ENCODE measurements at regions not wholly inside any gene's neighbourhood (a gene's known extent, or its start where the extent isn't known, plus 50 kb on each side); places are given as distances from the start of the nearest gene placed in this dataset.

GRCh38 chr20:11845340-11845739 is 72.4 kb upstream of the BTBD3 start:
- no peak for ATAC-seq
- TF ChIP-seq ZFP30 (CRISPR knock-in tag; IDR thresholded peaks at IDR 0.05) (no peak), ISL1 (CRISPR knock-in tag; IDR thresholded peaks at IDR 0.05) (peak; percentile 44), CREB5 (CRISPR knock-in tag; IDR thresholded peaks at IDR 0.05; ENCODE audit: low read depth) (peak; percentile 43; the same call in 1 of the 2 replicates)

- TF ChIP-seq ISL1 (CRISPR knock-in tag; IDR thresholded peaks at IDR 0.05): no peak
- TF ChIP-seq PPARA (CRISPR knock-in tag; IDR thresholded peaks at IDR 0.05; ENCODE audit: borderline replicate concordance): no peak
- ATAC-seq: no peak
These were observed 71.6 kb upstream of the BTBD3 start for GRCh38 chr20:11846131-11846530.

- no peak for ATAC-seq
- TF ChIP-seq PPARA (CRISPR knock-in tag; IDR thresholded peaks at IDR 0.05; ENCODE audit: borderline replicate concordance): no peak
- no peak for TF ChIP-seq CREB5 (CRISPR knock-in tag; IDR thresholded peaks at IDR 0.05; ENCODE audit: low read depth)
- TF ChIP-seq CSDC2 (CRISPR knock-in tag; IDR thresholded peaks at IDR 0.05): no peak
- no peak for TF ChIP-seq CSRNP3 (CRISPR knock-in tag; IDR thresholded peaks at IDR 0.05)
- no peak for TF ChIP-seq RARB (CRISPR knock-in tag; IDR thresholded peaks at IDR 0.05)
- TF ChIP-seq PATZ1 (CRISPR knock-in tag; IDR thresholded peaks at IDR 0.05; ENCODE audit: borderline replicate concordance): no peak
- no peak for TF ChIP-seq ZNF8 (CRISPR knock-in tag; IDR thresholded peaks at IDR 0.05)
- TF ChIP-seq ESRRG (CRISPR knock-in tag; IDR thresholded peaks at IDR 0.05): no peak
- TF ChIP-seq GLIS3 (CRISPR knock-in tag; IDR thresholded peaks at IDR 0.05): no peak
- no peak for TF ChIP-seq SNAI2 (CRISPR knock-in tag; IDR thresholded peaks at IDR 0.05)
- TF ChIP-seq TSHZ2 (CRISPR knock-in tag; IDR thresholded peaks at IDR 0.05): no peak
- no peak for TF ChIP-seq ZFP3 (CRISPR knock-in tag; IDR thresholded peaks at IDR 0.05)
- no peak for TF ChIP-seq ZNF565 (CRISPR knock-in tag; conservative IDR thresholded peaks at IDR 0.05; ENCODE audit: low read depth)
These were observed 69.9 kb upstream of the BTBD3 start for GRCh38 chr20:11847827-11848226.

- no peak for ATAC-seq
These were observed 68.3 kb upstream of the BTBD3 start for GRCh38 chr20:11849270-11849915.

More at GRCh38 chr20:11849270-11849915, 68.3 kb upstream of the BTBD3 start:
- TF ChIP-seq GLIS3 (CRISPR knock-in tag; IDR thresholded peaks at IDR 0.05) (no peak), CSDC2 (CRISPR knock-in tag; IDR thresholded peaks at IDR 0.05) (no peak), CSRNP3 (CRISPR knock-in tag; IDR thresholded peaks at IDR 0.05) (no peak)
